Stimulated activated memory B cell treated with anti-CD40 and anti-IgM and Interleukin-4, amounts not matched to agents 10 μg/mL and 1 μg/mL and 100 μg/mL, for 72 hours (primary cell): ENCODE measurements at regions not wholly inside any gene's neighbourhood (a gene's known extent, or its start where the extent isn't known, plus 50 kb on each side); places are given as distances from the start of the nearest gene placed in this dataset.
"Not testable (repeated sequence)": the region's sequence is repeated elsewhere in the genome, so short reads cannot be mapped to it uniquely, and the experiment has no call there.

Experiments used
- ATAC-seq: fragments of 150-1000 bp; cut with Tn5 transposase; 2 replicates; pipeline ENCODE4 v1.10.0; 2021
- H3K27ac Mint-ChIP-seq: one replicate; pipeline ENCODE4 v1.8.0; 2022; ENCODE audit warnings: mild to moderate bottlenecking, mixed read lengths
- H3K27me3 Mint-ChIP-seq: one replicate; pipeline ENCODE4 v1.8.0; 2022; ENCODE audit warnings: mixed read lengths
- H3K36me3 Mint-ChIP-seq: one replicate; pipeline ENCODE4 v1.8.0; 2022; ENCODE audit warnings: mixed read lengths
- H3K4me1 Mint-ChIP-seq: one replicate; pipeline ENCODE4 v1.8.0; 2022; ENCODE audit warnings: mixed read lengths
- H3K4me3 Mint-ChIP-seq: one replicate; pipeline ENCODE4 v1.8.0; 2022; ENCODE audit warnings: mild to moderate bottlenecking, moderate library complexity, mixed read lengths
- H3K9me3 Mint-ChIP-seq: one replicate; pipeline ENCODE4 v1.8.0; 2022; ENCODE audit warnings: mixed read lengths

GRCh38 chr15:101876031-101876430 lies 64.0 kb downstream of the OR4F15 start:
- H3K36me3 Mint-ChIP-seq, H3K27ac Mint-ChIP-seq, H3K9me3 Mint-ChIP-seq, H3K4me3 Mint-ChIP-seq, ATAC-seq, H3K4me1 Mint-ChIP-seq, H3K27me3 Mint-ChIP-seq: not testable (repeated sequence)

DNA sequence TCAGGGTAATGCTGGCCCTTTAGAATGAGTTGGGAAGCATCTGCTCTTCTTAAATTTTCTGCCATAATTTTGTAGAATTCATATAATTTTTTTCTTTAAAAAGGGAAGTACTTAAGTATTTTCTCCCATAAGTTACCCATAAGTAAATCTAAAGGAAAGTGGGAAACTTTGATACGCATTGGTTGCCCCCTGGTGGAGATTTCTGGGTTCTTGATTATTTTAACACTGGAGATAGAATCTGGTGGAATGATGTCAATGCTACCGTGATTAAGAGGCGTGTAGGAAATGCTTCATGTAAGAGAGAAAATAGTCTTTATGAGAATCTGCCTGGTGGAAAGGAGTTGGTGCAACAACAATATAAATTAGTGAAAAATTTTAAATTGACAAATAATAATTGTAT lies 65.6 kb downstream of the OR4F15 start:
- not testable (repeated sequence) for H3K4me1 Mint-ChIP-seq

GRCh38 chr15:101912349-101913287 lies 100.6 kb downstream of the OR4F15 start:
- H3K9me3 Mint-ChIP-seq, H3K27ac Mint-ChIP-seq, H3K4me3 Mint-ChIP-seq, H3K36me3 Mint-ChIP-seq, ATAC-seq, H3K4me1 Mint-ChIP-seq: not testable (repeated sequence)
- H3K27me3 Mint-ChIP-seq = peaks cover 12% of the 10 kb centered on the region

More for the DNA sequence above, 65.6 kb downstream of the OR4F15 start:
- H3K27me3 Mint-ChIP-seq, ATAC-seq, H3K4me3 Mint-ChIP-seq, H3K27ac Mint-ChIP-seq, H3K9me3 Mint-ChIP-seq, H3K36me3 Mint-ChIP-seq: not testable (repeated sequence)

GRCh38 chr15:101924554-101924953 lies 112.6 kb downstream of the OR4F15 start:
- not testable (repeated sequence) for H3K4me3 Mint-ChIP-seq

DNA sequence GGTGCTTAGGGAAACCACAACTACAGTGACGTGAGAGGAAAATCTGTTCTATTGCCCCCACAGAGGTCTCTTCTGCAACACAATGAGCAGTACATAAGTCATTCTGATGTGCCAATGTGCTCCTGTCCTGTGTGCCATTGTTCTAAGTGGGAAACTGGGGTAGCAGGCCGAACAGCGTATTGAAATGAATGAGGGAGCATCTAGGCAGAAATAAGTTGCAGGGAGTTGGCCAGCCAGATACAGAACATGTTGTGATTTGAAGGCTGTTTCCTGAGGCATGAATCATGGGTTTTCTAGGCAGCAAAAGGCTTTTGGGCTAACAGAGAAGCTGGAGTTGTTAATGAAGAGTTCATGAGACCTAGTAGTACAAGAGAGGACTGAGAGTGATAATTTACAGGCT lies 122.5 kb downstream of the OR4F15 start:
- H3K27ac Mint-ChIP-seq, H3K4me3 Mint-ChIP-seq, H3K27me3 Mint-ChIP-seq, H3K36me3 Mint-ChIP-seq, H3K9me3 Mint-ChIP-seq, H3K4me1 Mint-ChIP-seq: not testable (repeated sequence)
- ATAC-seq = peak; percentile 27

More at GRCh38 chr15:101924554-101924953, 112.6 kb downstream of the OR4F15 start:
- H3K4me1 Mint-ChIP-seq, H3K36me3 Mint-ChIP-seq, H3K27me3 Mint-ChIP-seq, ATAC-seq, H3K27ac Mint-ChIP-seq, H3K9me3 Mint-ChIP-seq: not testable (repeated sequence)

DNA sequence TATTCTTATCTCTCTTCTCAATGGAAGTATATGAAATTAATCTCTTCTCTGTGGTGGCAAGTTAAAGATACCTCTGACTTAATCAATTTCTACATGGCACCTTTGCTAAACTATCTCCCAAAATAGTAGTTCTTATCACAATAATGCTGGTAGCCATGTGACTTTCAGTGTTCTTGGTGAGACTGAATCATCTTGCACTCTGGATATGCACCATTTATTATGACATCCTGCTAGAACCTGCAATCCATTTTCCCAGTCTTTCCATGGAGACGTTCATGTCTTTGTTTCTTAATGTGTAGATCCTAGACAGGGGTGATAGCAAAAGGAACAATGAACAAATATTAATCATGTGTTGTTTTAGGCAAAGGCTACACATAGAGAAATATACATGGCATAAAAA lies 125.4 kb downstream of the OR4F15 start:
- not testable (repeated sequence) for H3K36me3 Mint-ChIP-seq, H3K4me3 Mint-ChIP-seq, H3K27ac Mint-ChIP-seq, H3K4me1 Mint-ChIP-seq, ATAC-seq, H3K27me3 Mint-ChIP-seq, H3K9me3 Mint-ChIP-seq

DNA sequence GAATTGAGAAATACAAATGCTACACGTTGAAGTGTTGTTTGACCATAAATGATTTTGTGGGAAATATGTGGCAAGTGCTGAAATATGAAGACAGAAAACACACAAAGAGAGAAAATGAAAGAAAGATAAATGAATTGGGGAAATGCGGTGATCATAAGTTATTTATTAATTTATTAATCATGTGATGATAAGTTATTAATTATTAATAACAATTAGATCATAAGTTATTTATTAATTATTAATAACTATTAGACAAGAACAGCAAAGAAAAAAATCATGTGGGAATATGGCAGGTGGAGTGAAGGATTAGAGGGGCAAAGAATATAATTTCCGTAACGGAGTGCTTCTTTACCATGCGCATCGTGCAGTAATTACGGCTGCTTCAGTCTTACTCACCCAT lies 126.6 kb downstream of the OR4F15 start:
- not testable (repeated sequence) for H3K4me3 Mint-ChIP-seq, H3K9me3 Mint-ChIP-seq, ATAC-seq, H3K27me3 Mint-ChIP-seq, H3K36me3 Mint-ChIP-seq, H3K27ac Mint-ChIP-seq, H3K4me1 Mint-ChIP-seq

DNA sequence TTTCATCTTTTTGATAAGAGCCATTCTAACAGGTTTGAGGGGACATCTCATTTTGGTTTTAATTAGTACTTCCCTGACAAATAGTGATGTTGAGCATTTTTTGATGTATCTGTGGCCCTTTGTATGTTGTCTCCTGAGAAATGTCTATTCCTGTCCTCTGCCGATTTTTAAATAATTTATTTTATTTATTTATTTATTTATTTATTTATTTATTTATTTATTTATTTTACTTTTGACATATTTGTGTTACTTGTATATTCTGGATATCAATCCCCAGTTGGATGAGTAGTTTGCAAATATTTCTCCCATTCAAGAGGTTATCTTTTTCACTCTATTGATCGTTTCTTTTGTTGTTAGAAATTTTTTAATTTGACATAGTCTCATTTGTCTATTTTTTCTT lies 133.9 kb downstream of the OR4F15 start:
- not testable (repeated sequence) for H3K4me3 Mint-ChIP-seq, H3K27ac Mint-ChIP-seq, ATAC-seq, H3K27me3 Mint-ChIP-seq, H3K36me3 Mint-ChIP-seq, H3K9me3 Mint-ChIP-seq, H3K4me1 Mint-ChIP-seq

GRCh38 chr15:101948491-101949010 lies 136.5 kb downstream of the OR4F15 start:
- not testable (repeated sequence) for H3K4me3 Mint-ChIP-seq, ATAC-seq, H3K4me1 Mint-ChIP-seq, H3K9me3 Mint-ChIP-seq, H3K27me3 Mint-ChIP-seq, H3K36me3 Mint-ChIP-seq, H3K27ac Mint-ChIP-seq

- ATAC-seq = peak; percentile 20
- not testable (repeated sequence) for H3K27ac Mint-ChIP-seq, H3K9me3 Mint-ChIP-seq, H3K27me3 Mint-ChIP-seq, H3K36me3 Mint-ChIP-seq, H3K4me1 Mint-ChIP-seq, H3K4me3 Mint-ChIP-seq
Observed at GRCh38 chr15:101949380-101950065, 137.5 kb downstream of the OR4F15 start.

DNA sequence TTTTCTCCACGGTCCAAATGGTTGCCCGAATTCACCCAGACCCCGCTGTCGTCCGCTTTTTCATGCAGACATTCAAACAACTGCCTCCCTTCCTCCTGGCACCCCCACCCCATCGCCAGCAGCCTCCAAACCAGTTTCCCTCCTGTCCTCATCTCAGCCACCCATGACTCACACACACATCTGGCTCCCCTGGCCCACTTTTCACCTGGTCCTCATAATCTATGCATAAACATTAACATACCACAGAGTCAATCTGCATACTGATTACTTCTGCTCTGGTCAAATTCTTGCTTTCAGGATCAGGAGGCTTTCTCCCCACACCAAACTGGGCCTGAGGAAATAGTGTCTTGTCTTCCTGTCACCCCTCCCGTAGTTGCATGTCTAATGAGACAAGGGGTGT lies 142.0 kb downstream of the OR4F15 start:
- H3K27ac Mint-ChIP-seq, H3K36me3 Mint-ChIP-seq, ATAC-seq, H3K9me3 Mint-ChIP-seq, H3K4me3 Mint-ChIP-seq, H3K27me3 Mint-ChIP-seq, H3K4me1 Mint-ChIP-seq: not testable (repeated sequence)

GRCh38 chr15:101955840-101956239 lies 143.8 kb downstream of the OR4F15 start:
- not testable (repeated sequence) for H3K36me3 Mint-ChIP-seq, H3K4me1 Mint-ChIP-seq, H3K27ac Mint-ChIP-seq, H3K27me3 Mint-ChIP-seq, H3K9me3 Mint-ChIP-seq, H3K4me3 Mint-ChIP-seq, ATAC-seq

DNA sequence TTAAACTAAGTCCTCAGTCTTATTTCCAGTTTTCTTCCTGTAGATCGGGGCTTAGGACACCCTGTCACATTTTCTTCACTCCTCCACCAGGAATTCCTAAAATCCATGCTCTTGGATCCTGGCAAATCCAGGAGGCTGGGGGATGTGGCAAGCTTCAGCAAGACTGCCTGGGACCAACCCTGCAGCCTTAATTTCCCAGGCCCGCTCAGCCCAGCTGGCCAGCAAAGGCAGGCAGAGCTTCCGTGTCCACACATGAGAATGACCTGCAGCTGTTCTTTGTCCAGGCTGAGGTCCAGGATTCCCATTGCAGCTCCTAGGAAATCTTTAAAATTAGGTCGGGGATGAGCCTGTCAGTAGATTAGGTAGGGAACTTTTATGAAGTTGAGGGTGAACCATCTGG lies 146.7 kb downstream of the OR4F15 start:
- H3K4me1 Mint-ChIP-seq, H3K4me3 Mint-ChIP-seq, H3K36me3 Mint-ChIP-seq, H3K9me3 Mint-ChIP-seq, ATAC-seq, H3K27me3 Mint-ChIP-seq, H3K27ac Mint-ChIP-seq: not testable (repeated sequence)

DNA sequence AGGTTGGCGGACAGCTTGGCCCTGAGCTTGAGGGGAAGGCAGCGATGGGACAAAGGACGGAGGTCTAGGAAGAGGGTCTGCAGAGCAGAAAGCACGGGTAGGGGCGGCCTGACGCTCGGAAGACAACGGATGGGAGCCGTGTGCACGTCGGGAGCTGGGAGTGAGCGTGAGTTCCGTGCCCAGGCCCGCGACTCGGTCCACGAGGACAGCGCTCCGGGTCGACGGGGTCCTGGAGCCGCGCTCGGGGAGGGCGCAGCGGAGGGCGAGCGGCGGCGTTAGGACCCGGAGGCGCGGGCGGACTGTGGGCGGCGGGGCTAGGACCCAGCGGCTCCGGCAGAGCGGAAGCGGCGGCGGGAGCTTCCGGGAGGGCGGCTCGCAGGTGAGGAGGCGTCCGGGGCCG lies 149.3 kb downstream of the OR4F15 start:
- H3K9me3 Mint-ChIP-seq, H3K27ac Mint-ChIP-seq, H3K4me1 Mint-ChIP-seq, ATAC-seq, H3K27me3 Mint-ChIP-seq, H3K36me3 Mint-ChIP-seq: not testable (repeated sequence)
- peak overlapping the region; percentile 81 for H3K4me3 Mint-ChIP-seq

DNA sequence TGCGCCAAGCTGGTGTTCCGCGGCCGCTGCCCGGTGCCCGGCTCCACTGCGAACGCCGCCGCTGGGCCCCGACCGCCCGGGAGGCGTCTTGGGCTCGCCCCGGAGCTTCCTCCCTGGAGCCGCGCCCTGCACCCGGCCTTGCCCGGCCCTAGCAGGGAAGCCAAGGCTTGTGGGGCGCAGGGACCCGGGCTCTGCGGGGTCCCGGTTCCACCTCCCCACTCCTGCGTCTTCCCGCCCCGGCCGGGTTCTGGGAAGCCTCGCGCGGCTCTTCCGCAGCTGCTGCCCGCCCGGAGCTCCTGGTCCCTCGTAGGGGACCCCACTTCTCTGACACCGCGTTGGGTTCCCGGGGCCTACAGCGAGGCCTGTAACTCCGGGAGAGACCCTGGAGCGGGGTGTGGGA lies 149.8 kb downstream of the OR4F15 start:
- H3K36me3 Mint-ChIP-seq, H3K9me3 Mint-ChIP-seq, ATAC-seq, H3K27ac Mint-ChIP-seq, H3K4me1 Mint-ChIP-seq, H3K27me3 Mint-ChIP-seq: not testable (repeated sequence)
- peak overlapping the region; percentile 56 for H3K4me3 Mint-ChIP-seq

- not testable (repeated sequence) for H3K4me1 Mint-ChIP-seq, H3K27me3 Mint-ChIP-seq, H3K27ac Mint-ChIP-seq, ATAC-seq, H3K4me3 Mint-ChIP-seq, H3K36me3 Mint-ChIP-seq, H3K9me3 Mint-ChIP-seq
Observed at GRCh38 chr15:101963687-101964086, 151.7 kb downstream of the OR4F15 start.
